Epithelial cell of proximal tubule (primary cell): ENCODE measurements at regions not wholly inside any gene's neighbourhood (a gene's known extent, or its start where the extent isn't known, plus 50 kb on each side); places are given as distances from the start of the nearest gene placed in this dataset.

Source experiments
- DNase-seq: peaks from one replicate; pipeline ENCODE4 v3.0.0-alpha.2; 2011; ENCODE audit warnings: low read depth
- H3K4me3 ChIP-seq: 2 replicates; pipeline ENCODE4 v1.5.1; 2011; ENCODE audit warnings: low read depth, mild to moderate bottlenecking, low read length
- TF ChIP-seq, protein P1 (sequence below): conservative IDR thresholded peaks from 2 replicates; pipeline ENCODE4 v1.5.1; 2012; ENCODE audit warnings: low read depth, mild to moderate bottlenecking, low read length

DNA sequence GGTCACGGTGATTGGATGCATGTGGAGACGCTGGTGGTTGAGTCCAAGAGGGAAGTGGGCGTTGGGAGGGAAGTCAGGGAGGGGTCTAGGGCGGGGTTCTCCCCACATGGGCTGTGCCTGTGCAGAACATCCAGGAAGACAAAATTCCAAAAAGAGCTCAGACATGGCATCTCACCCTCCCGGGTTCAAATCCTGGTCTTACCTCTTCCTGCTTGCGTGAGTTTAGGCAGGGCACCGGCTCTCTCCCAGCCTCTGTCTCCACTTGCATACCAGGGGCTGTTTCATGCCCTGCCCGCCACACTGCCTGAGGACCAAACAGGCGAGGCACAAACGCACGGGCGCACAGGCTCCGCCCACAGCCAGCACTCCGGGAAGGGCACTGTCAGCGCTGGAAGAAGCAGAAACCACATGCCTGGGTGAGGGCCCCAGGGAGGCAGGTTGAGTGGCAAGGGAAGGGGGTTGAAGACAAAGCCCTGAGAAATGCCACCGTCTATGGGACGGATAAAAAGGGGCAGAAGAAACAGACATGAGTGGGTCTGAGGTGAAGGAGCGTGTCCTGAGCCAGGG, 123.6 kb upstream of the SOX1 start:
- H3K4me3 ChIP-seq, result no peak overlapping the region
- no peak for DNase-seq
- TF ChIP-seq, protein P1, sequence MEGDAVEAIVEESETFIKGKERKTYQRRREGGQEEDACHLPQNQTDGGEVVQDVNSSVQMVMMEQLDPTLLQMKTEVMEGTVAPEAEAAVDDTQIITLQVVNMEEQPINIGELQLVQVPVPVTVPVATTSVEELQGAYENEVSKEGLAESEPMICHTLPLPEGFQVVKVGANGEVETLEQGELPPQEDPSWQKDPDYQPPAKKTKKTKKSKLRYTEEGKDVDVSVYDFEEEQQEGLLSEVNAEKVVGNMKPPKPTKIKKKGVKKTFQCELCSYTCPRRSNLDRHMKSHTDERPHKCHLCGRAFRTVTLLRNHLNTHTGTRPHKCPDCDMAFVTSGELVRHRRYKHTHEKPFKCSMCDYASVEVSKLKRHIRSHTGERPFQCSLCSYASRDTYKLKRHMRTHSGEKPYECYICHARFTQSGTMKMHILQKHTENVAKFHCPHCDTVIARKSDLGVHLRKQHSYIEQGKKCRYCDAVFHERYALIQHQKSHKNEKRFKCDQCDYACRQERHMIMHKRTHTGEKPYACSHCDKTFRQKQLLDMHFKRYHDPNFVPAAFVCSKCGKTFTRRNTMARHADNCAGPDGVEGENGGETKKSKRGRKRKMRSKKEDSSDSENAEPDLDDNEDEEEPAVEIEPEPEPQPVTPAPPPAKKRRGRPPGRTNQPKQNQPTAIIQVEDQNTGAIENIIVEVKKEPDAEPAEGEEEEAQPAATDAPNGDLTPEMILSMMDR, result no peak

DNA sequence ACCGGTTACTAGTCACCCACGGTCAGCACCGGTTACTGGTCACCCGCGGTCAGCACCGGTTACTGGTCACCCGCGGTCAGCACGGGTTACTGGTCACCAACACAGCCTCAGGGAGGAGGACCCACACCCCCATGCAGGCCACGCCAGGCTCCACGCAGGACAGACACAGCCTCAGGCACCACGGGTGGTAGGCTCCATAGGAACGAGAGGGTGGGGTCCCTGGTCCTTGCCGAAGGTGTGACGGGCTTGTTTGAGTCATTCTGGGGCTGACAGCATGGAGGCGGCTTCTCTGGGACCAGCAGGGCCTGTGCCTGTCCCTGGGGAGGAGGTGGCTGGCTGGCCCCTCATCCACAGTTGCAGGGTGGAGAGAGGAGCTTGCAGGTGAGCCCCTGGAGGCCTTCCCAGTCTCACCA, 122.8 kb upstream of the SOX1 start:
- TF ChIP-seq, protein P1, result no peak
- no peak for DNase-seq
- H3K4me3 ChIP-seq, result no peak overlapping the region

DNA sequence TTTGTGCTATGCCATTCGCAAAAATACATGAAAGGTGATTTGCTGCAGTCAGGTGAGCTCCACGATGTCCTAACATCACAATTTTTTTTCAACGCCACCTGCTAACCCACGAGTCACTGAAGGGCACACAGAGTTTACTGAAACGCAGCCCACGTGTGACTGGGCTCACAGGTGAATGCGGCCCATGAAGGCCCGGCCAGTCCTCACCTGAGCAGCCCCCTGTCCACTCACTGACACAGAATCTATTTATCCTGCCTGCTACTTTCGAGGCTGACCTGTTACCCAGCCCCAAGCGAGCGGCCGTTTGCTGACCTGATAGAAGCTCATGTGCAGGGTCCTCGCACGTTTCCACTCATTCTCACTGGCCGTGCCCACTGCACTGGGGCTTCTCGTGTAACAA, 121.9 kb upstream of the SOX1 start:
- H3K4me3 ChIP-seq, result no peak overlapping the region
- TF ChIP-seq, protein P1, result no peak

DNA sequence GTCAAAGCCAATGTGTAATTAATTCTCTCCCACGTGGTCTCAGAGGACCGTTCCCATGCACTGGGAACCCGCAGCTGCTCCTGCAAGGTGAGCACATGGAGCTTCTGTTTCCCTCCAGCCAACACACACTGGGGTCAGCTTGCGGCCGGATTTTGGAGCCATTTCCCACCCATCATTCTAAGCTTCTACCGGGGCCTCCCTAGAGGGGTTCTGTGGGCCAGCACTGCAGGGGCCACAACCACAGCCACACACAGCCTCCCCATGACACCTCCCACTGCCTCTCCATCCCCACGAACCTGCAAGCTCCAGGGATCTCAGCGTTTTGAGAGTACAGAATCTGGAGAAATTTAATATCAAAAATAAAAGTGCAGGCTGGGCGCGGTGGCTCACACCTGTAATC, 120.7 kb upstream of the SOX1 start:
- DNase-seq, result no peak
- no peak overlapping the region for H3K4me3 ChIP-seq
- TF ChIP-seq, protein P1, result no peak

More for the DNA sequence above, 121.9 kb upstream of the SOX1 start:
- no peak for DNase-seq

DNA sequence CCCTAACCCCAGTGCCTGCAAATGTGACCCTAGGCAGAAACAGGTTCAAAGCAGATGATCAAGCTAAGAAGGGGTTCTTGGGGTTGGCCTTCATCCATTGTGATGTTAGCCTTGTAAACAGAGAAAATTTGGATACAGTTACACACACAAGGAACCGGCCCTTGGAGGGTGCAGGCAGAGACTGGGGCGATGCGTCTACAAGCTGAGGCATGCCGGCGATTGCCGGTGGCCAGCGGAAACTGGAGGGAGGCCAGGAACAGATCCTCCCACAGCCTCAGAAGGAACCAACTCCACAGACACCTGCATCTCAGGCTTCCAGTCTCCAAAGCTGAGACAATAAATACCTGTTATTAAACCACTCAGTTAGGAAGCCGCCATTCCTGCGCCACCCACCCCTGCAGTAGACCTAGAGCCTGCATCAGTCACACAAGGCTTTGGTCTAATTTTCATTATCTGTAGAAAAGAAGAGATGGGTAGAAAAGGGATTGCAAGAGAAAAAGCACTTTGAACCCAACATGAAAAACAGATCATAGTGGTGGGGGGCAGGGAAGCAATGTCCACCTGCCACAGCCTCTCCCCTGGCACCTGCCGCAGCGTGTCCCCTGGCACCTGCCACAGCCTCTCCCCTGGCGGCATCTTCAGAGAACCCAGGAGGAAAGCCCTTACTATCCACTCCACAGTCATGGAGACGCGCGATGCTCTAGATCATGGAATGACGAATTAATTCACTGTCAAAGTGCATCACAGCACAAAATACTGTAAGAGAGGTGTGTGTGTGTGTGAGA, 119.7 kb upstream of the SOX1 start:
- no peak for DNase-seq
- H3K4me3 ChIP-seq, result no peak overlapping the region
- TF ChIP-seq, protein P1, result no peak

DNA sequence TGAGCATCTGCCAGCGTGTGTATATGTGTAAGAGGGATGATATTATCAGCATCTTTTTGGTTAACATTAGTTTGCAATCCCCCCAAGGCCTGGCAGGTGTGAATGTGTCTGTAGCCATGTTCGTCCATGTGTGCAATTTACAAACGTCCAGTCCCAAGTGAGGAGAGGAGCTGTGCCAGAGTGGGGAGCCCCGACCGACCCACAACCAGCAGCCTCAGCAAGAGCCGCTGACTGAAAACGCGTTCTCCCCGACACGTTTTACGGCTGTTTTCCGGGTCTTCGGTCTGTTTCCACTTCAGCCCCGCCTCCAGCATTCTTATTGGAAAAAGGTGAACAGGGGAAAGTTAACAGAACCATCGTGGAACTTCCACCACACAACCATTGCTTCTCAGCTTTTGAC, 119.1 kb upstream of the SOX1 start:
- no peak for DNase-seq
- TF ChIP-seq, protein P1, result no peak
- no peak overlapping the region for H3K4me3 ChIP-seq

DNA sequence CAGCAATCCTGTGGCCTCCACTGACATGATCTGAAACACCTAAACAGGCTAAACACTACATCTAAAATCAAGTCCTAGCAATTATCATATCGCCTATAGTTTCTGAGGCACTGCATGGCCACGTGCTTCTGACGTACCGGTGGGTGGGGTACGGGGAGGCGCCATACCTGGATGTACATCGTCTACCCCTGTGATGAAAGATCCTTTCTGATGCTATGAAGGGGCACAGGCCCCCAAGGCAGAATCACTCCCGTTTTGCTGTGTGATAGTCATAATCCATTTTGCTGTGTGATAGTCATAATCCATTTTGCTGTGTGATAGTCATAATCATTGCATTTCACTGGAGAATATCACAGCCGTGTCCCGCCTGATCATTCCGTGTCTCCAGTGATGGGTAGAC, 118.7 kb upstream of the SOX1 start:
- H3K4me3 ChIP-seq, result no peak overlapping the region
- DNase-seq, result no peak
- TF ChIP-seq, protein P1, result no peak
